A549 (cell line): ENCODE measurements at regions not wholly inside any gene's neighbourhood (a gene's known extent, or its start where the extent isn't known, plus 50 kb on each side); places are given as distances from the start of the nearest gene placed in this dataset.

Source experiments
- BCL3 ChIP-seq: fragments of >200 bp; sonication (Bioruptor Twin); formaldehyde crosslinking; IDR thresholded peaks from 3 replicates; pipeline ENCODE4 v1.6.1; 2016
- CHD2 ChIP-seq: fragments of 150-350 bp; IDR thresholded peaks from 2 replicates; pipeline ENCODE4 v1.6.1; 2014; ENCODE audit warnings: low read length; ENCODE audit not compliant: partially characterized antibody
- E2F6 ChIP-seq: IDR thresholded peaks from 2 replicates; pipeline ENCODE4 v1.6.1; 2012; ENCODE audit warnings: low read depth, borderline replicate concordance
- POLR2A ChIP-seq: IDR thresholded peaks from 2 replicates; pipeline ENCODE4 v1.6.1; 2012; ENCODE audit warnings: mild to moderate bottlenecking, low read length
- RAD21 ChIP-seq, 2 experiments: fragments of >200 bp in 1 of 2; sonication (Bioruptor Twin) in 1 of 2; formaldehyde crosslinking in 1 of 2; IDR thresholded peaks in 1 of 2; conservative IDR thresholded peaks in 1 of 2; 2 replicates in 1 of 2; 3 replicates in 1 of 2; pipeline ENCODE4 v1.6.1; 2012 to 2018; ENCODE audit warnings: inconsistent platforms in 1 of 2
- RCOR1 ChIP-seq: fragments of 150-350 bp; IDR thresholded peaks from 2 replicates; pipeline ENCODE4 v1.6.1; 2014; ENCODE audit warnings: antibody characterized with exemption, low read length, low read depth
- SMC3 ChIP-seq: fragments of >200 bp; sonication (Bioruptor Twin); formaldehyde crosslinking; IDR thresholded peaks from 3 replicates; pipeline ENCODE4 v1.6.1; 2018; ENCODE audit warnings: inconsistent platforms
- ZC3H11A ChIP-seq: fragments of 450-650 bp; IDR thresholded peaks from 2 replicates; pipeline ENCODE4 v1.6.1; 2014; ENCODE audit warnings: antibody characterized with exemption, mild to moderate bottlenecking
- TF ChIP-seq, protein P1 (sequence below): fragments of >200 bp; sonication (Bioruptor Twin); formaldehyde crosslinking; IDR thresholded peaks from 3 replicates; pipeline ENCODE4 v1.5.1; 2016
- TF ChIP-seq, protein P2 (sequence below): IDR thresholded peaks from 2 replicates; pipeline ENCODE4 v1.6.1; 2012
- TF ChIP-seq, protein P3 (sequence below): fragments of 150-350 bp; IDR thresholded peaks from 2 replicates; pipeline ENCODE4 v1.6.1; 2014; ENCODE audit warnings: low read depth, mild to moderate bottlenecking, low read length
- TF ChIP-seq, protein P4 (sequence below): fragments of 200-600 bp; sonication (generic); IDR thresholded peaks from 2 replicates; pipeline ENCODE4 v1.6.1; 2016; ENCODE audit warnings: antibody characterized with exemption, mild to moderate bottlenecking, moderate library complexity

GRCh38 chr4:91973479-91974153, 330.1 kb upstream of the GRID2 start:
- TF ChIP-seq, protein P1, sequence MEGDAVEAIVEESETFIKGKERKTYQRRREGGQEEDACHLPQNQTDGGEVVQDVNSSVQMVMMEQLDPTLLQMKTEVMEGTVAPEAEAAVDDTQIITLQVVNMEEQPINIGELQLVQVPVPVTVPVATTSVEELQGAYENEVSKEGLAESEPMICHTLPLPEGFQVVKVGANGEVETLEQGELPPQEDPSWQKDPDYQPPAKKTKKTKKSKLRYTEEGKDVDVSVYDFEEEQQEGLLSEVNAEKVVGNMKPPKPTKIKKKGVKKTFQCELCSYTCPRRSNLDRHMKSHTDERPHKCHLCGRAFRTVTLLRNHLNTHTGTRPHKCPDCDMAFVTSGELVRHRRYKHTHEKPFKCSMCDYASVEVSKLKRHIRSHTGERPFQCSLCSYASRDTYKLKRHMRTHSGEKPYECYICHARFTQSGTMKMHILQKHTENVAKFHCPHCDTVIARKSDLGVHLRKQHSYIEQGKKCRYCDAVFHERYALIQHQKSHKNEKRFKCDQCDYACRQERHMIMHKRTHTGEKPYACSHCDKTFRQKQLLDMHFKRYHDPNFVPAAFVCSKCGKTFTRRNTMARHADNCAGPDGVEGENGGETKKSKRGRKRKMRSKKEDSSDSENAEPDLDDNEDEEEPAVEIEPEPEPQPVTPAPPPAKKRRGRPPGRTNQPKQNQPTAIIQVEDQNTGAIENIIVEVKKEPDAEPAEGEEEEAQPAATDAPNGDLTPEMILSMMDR = no peak
- TF ChIP-seq E2F6 (no peak), POLR2A (no peak), ZC3H11A (no peak), SMC3 (no peak), BCL3 (no peak), RCOR1 (no peak), CHD2 (no peak), RAD21 (conservative IDR thresholded peaks at IDR 0.05 in 1 of 2, IDR thresholded peaks at IDR 0.05 in 1 of 2) (no peak)
- TF ChIP-seq, protein P2, sequence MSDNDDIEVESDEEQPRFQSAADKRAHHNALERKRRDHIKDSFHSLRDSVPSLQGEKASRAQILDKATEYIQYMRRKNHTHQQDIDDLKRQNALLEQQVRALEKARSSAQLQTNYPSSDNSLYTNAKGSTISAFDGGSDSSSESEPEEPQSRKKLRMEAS = no peak
- TF ChIP-seq, protein P3, sequence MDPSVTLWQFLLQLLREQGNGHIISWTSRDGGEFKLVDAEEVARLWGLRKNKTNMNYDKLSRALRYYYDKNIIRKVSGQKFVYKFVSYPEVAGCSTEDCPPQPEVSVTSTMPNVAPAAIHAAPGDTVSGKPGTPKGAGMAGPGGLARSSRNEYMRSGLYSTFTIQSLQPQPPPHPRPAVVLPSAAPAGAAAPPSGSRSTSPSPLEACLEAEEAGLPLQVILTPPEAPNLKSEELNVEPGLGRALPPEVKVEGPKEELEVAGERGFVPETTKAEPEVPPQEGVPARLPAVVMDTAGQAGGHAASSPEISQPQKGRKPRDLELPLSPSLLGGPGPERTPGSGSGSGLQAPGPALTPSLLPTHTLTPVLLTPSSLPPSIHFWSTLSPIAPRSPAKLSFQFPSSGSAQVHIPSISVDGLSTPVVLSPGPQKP = no peak
- TF ChIP-seq, protein P4, sequence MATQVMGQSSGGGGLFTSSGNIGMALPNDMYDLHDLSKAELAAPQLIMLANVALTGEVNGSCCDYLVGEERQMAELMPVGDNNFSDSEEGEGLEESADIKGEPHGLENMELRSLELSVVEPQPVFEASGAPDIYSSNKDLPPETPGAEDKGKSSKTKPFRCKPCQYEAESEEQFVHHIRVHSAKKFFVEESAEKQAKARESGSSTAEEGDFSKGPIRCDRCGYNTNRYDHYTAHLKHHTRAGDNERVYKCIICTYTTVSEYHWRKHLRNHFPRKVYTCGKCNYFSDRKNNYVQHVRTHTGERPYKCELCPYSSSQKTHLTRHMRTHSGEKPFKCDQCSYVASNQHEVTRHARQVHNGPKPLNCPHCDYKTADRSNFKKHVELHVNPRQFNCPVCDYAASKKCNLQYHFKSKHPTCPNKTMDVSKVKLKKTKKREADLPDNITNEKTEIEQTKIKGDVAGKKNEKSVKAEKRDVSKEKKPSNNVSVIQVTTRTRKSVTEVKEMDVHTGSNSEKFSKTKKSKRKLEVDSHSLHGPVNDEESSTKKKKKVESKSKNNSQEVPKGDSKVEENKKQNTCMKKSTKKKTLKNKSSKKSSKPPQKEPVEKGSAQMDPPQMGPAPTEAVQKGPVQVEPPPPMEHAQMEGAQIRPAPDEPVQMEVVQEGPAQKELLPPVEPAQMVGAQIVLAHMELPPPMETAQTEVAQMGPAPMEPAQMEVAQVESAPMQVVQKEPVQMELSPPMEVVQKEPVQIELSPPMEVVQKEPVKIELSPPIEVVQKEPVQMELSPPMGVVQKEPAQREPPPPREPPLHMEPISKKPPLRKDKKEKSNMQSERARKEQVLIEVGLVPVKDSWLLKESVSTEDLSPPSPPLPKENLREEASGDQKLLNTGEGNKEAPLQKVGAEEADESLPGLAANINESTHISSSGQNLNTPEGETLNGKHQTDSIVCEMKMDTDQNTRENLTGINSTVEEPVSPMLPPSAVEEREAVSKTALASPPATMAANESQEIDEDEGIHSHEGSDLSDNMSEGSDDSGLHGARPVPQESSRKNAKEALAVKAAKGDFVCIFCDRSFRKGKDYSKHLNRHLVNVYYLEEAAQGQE = no peak
